SK-N-SH (cell line): ENCODE measurements at regions not wholly inside any gene's neighbourhood (a gene's known extent, or its start where the extent isn't known, plus 50 kb on each side); places are given as distances from the start of the nearest gene placed in this dataset.

ENCODE experiments used
- CTCF ChIA-PET: fragments of 300-600, 350-600 bp; formaldehyde crosslinking; extraction: SDS; loops from one replicate; lab custom pipeline; 2021; lab: Yijun Ruan, JAX
- POLR2A ChIA-PET: fragments of 350-600 bp; sonication (Branson Sonifier 250); formaldehyde crosslinking; extraction: SDS; loops from one replicate; lab custom pipeline; 2020; ENCODE audit warnings: antibody characterized with exemption, inconsistent platforms; lab: Yijun Ruan, JAX
- DNase-seq: peaks from one replicate; pipeline ENCODE4 v3.0.0; 2012
- H2AFZ ChIP-seq: fragments of 200-600 bp; sonication (generic); 2 replicates; pipeline ENCODE4 v1.8.1; 2016; ENCODE audit warnings: antibody characterized with exemption, mild to moderate bottlenecking, low read depth
- H3F3A ChIP-seq: fragments of 200-600 bp; sonication (generic); replicated peaks from 2 replicates; pipeline ENCODE3; 2016; ENCODE audit warnings: antibody characterized with exemption, mild to moderate bottlenecking; ENCODE audit not compliant: insufficient read depth
- H3K27ac ChIP-seq, 2 experiments: fragments of 200-500 bp in 1 of 2; fragments of 200-600 bp in 1 of 2; sonication (Bioruptor generic) in 1 of 2; sonication (generic), shearing (Covaris generic) in 1 of 2; 2 replicates each; pipeline versions ENCODE4 v1.5.1 to v1.6.1; 2014 to 2016; ENCODE audit warnings: low read depth in 2 of 2, inconsistent platforms in 1 of 2, low read length in 1 of 2, mild to moderate bottlenecking in 1 of 2, mixed read lengths in 1 of 2
- H3K27me3 ChIP-seq: fragments of 200-600 bp; sonication (generic), shearing (Covaris generic); 2 replicates; pipeline ENCODE4 v1.6.1; 2016; ENCODE audit warnings: mixed run types; ENCODE audit not compliant: insufficient read depth
- H3K36me3 ChIP-seq, 2 experiments: fragments of 200-500 bp in 1 of 2; fragments of 200-600 bp in 1 of 2; sonication (Bioruptor generic) in 1 of 2; sonication (generic) in 1 of 2; replicated peaks in 1 of 2; 2 replicates each; pipeline versions ENCODE3 to v1.5.1; 2014 to 2016; ENCODE audit warnings: low read length in 1 of 2, mild to moderate bottlenecking in 1 of 2; ENCODE audit not compliant: insufficient read depth in 2 of 2, control insufficient read depth in 1 of 2
- H3K4me1 ChIP-seq, 2 experiments: fragments of 200-500 bp in 1 of 2; fragments of 200-600 bp in 1 of 2; sonication (Bioruptor generic) in 1 of 2; sonication (generic), shearing (Covaris generic) in 1 of 2; 2 replicates each; pipeline versions ENCODE4 v1.5.1 to v1.6.1; 2014 to 2016; ENCODE audit warnings: low read depth in 1 of 2, low read length in 1 of 2, mixed run types in 1 of 2; ENCODE audit not compliant: insufficient read depth in 2 of 2, control insufficient read depth in 1 of 2
- H3K4me2 ChIP-seq: fragments of 200-600 bp; sonication (generic), shearing (Covaris generic); 2 replicates; pipeline ENCODE4 v1.6.1; 2017; ENCODE audit warnings: mixed run types
- H3K4me3 ChIP-seq, 2 experiments: fragments of 200-500 bp in 1 of 2; fragments of 200-600 bp in 1 of 2; sonication (Bioruptor generic) in 1 of 2; sonication (generic), shearing (Covaris generic) in 1 of 2; 2 replicates each; pipeline versions ENCODE4 v1.5.1 to v1.8.1; 2014 to 2016; ENCODE audit warnings: low read depth in 2 of 2, inconsistent platforms in 1 of 2, low read length in 1 of 2, mild to moderate bottlenecking in 1 of 2, mixed read lengths in 1 of 2, moderate library complexity in 1 of 2
- H3K79me2 ChIP-seq: fragments of 200-600 bp; sonication (generic); 2 replicates; pipeline ENCODE4 v1.8.1; 2017; ENCODE audit warnings: mild to moderate bottlenecking; ENCODE audit not compliant: insufficient read depth
- H3K9ac ChIP-seq: fragments of 200-600 bp; sonication (generic); 2 replicates; pipeline ENCODE4 v1.6.1; 2017; ENCODE audit warnings: mixed run types
- H3K9me2 ChIP-seq: fragments of 200-600 bp; sonication (generic); 2 replicates; pipeline ENCODE4 v1.6.1; 2017; ENCODE audit warnings: mixed run types
- H3K9me3 ChIP-seq: fragments of 200-600 bp; sonication (generic); 2 replicates; pipeline ENCODE4 v1.6.1; 2017; ENCODE audit warnings: mixed run types, mild to moderate bottlenecking, moderate library complexity
- H4K20me1 ChIP-seq: fragments of 200-600 bp; sonication (generic); 2 replicates; pipeline ENCODE4 v1.6.1; 2017; ENCODE audit warnings: mild to moderate bottlenecking, mixed run types; ENCODE audit not compliant: insufficient read depth
- CHD2 ChIP-seq: fragments of 150-350 bp; IDR thresholded peaks from 2 replicates; pipeline ENCODE4 v1.6.1; 2018; ENCODE audit warnings: low read length; ENCODE audit not compliant: partially characterized antibody
- ELF1 ChIP-seq: IDR thresholded peaks from 2 replicates; pipeline ENCODE4 v1.4.0; 2012
- EP300 ChIP-seq, 2 experiments: IDR thresholded peaks; 2 replicates each; pipeline versions ENCODE4 v1.4.0 to v1.6.1; 2012; ENCODE audit warnings: borderline replicate concordance in 1 of 2, low read depth in 1 of 2, low read length in 1 of 2
- EZH2phosphoT487 ChIP-seq: fragments of 200-600 bp; sonication (generic); IDR thresholded peaks from 2 replicates; pipeline ENCODE4 v1.6.1; 2017; ENCODE audit warnings: low read depth, mixed run types, mild to moderate bottlenecking, antibody characterized with exemption, moderate library complexity, borderline replicate concordance
- FOXM1 ChIP-seq: IDR thresholded peaks from 2 replicates; pipeline ENCODE4 v1.4.0; 2012; ENCODE audit warnings: low read depth, mild to moderate bottlenecking
- JUND ChIP-seq: IDR thresholded peaks from 2 replicates; pipeline ENCODE4 v1.4.0; 2012
- MXI1 ChIP-seq: IDR thresholded peaks from 2 replicates; pipeline ENCODE4 v1.6.1; 2012; ENCODE audit warnings: mild to moderate bottlenecking, low read depth, low read length, improper control_type of control experiment
- NFIC ChIP-seq: IDR thresholded peaks from 2 replicates; pipeline ENCODE4 v1.4.0; 2012; ENCODE audit warnings: borderline replicate concordance
- NRF1 ChIP-seq: IDR thresholded peaks from 2 replicates; pipeline ENCODE4 v1.6.1; 2012; ENCODE audit warnings: low read depth, mild to moderate bottlenecking, low read length
- RAD21 ChIP-seq: IDR thresholded peaks from 2 replicates; pipeline ENCODE4 v1.6.1; 2012; ENCODE audit warnings: mild to moderate bottlenecking, low read length
- RFX5 ChIP-seq: IDR thresholded peaks from 2 replicates; pipeline ENCODE4 v1.6.1; 2012; ENCODE audit warnings: mild to moderate bottlenecking, improper control_type of control experiment, low read length
- RXRA ChIP-seq: IDR thresholded peaks from 2 replicates; pipeline ENCODE4 v1.4.0; 2012; ENCODE audit warnings: low read depth, mild to moderate bottlenecking, borderline replicate concordance
- SIN3A ChIP-seq: IDR thresholded peaks from 2 replicates; pipeline ENCODE4 v1.6.1; 2012; ENCODE audit warnings: low read depth, mild to moderate bottlenecking, low read length, moderate library complexity, borderline replicate concordance
- TCF12 ChIP-seq: IDR thresholded peaks from 2 replicates; pipeline ENCODE4 v1.4.0; 2012
- TEAD4 ChIP-seq: IDR thresholded peaks from 2 replicates; pipeline ENCODE4 v1.4.0; 2012; ENCODE audit warnings: mild to moderate bottlenecking, borderline replicate concordance; ENCODE audit not compliant: insufficient read depth
- WGBS: methylation state at CpG from one replicate; pipeline ENCODE4 v1.1.6; 2017; ENCODE audit warnings: low lambda C conversion rate; 5-methylcytosine and 5-hydroxymethylcytosine counted together
- TF ChIP-seq, protein P1 (sequence below): fragments of 200-600 bp; sonication (generic); IDR thresholded peaks from 2 replicates; pipeline ENCODE4 v1.6.1; 2017; ENCODE audit warnings: antibody characterized with exemption, mild to moderate bottlenecking, moderate library complexity
- TF ChIP-seq, protein P2 (sequence below): IDR thresholded peaks from 2 replicates; pipeline ENCODE4 v1.4.0; 2012; ENCODE audit warnings: low read depth, borderline replicate concordance
- TF ChIP-seq, protein P3 (sequence below): IDR thresholded peaks from 2 replicates; pipeline ENCODE4 v1.4.0; 2012; ENCODE audit warnings: low read depth, borderline replicate concordance
- TF ChIP-seq, protein P4 (sequence below): IDR thresholded peaks from 2 replicates; pipeline ENCODE4 v1.4.0; 2012; ENCODE audit warnings: low read depth

DNA sequence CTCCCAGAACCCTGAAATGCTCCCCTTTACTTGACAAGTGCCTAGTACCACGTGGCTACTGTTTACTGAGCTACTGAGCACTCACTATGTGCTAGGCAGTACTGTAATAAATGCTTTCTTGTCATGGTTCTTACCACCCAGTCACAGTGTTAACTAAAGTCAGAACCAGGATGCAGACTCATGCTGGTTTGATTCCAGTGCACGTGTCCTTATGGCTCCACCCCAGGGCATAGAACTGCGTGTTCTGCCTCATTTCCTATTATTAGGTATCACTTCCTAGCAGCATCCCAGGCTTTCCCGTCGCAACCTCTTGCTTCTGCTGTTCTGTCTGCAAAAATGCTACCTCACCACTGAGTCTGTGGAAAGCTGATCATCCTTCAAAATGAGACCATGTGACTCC is 71.7 kb upstream of the DOCK1 start:
- Histone ChIP-seq H3K79me2 (no peaks in the 10 kb centered on the region), H3F3A (no peaks in the 10 kb centered on the region), H3K27ac (no peak overlapping the region), H3K9me2 (no peaks in the 10 kb centered on the region), H3K4me1 (no peaks in the 10 kb centered on the region), H3K36me3 (no peaks in the 10 kb centered on the region), H3K4me2 (no peak overlapping the region), H3K9me3 (no peaks in the 10 kb centered on the region), H3K9ac (no peak overlapping the region), H3K27me3 (no peaks in the 10 kb centered on the region), H4K20me1 (no peaks in the 10 kb centered on the region), H3K4me3 (no peak overlapping the region), H2AFZ (no peak overlapping the region)
- WGBS = 21% methylated on average over 5 of the region's 5 CpGs
- TF ChIP-seq TCF12 (no peak), CHD2 (no peak)
- TF ChIP-seq, protein P1, sequence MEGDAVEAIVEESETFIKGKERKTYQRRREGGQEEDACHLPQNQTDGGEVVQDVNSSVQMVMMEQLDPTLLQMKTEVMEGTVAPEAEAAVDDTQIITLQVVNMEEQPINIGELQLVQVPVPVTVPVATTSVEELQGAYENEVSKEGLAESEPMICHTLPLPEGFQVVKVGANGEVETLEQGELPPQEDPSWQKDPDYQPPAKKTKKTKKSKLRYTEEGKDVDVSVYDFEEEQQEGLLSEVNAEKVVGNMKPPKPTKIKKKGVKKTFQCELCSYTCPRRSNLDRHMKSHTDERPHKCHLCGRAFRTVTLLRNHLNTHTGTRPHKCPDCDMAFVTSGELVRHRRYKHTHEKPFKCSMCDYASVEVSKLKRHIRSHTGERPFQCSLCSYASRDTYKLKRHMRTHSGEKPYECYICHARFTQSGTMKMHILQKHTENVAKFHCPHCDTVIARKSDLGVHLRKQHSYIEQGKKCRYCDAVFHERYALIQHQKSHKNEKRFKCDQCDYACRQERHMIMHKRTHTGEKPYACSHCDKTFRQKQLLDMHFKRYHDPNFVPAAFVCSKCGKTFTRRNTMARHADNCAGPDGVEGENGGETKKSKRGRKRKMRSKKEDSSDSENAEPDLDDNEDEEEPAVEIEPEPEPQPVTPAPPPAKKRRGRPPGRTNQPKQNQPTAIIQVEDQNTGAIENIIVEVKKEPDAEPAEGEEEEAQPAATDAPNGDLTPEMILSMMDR = no peak
- CTCF ChIA-PET = no interaction called here
- POLR2A ChIA-PET = no interaction called here
- DNase-seq = no peak

DNA sequence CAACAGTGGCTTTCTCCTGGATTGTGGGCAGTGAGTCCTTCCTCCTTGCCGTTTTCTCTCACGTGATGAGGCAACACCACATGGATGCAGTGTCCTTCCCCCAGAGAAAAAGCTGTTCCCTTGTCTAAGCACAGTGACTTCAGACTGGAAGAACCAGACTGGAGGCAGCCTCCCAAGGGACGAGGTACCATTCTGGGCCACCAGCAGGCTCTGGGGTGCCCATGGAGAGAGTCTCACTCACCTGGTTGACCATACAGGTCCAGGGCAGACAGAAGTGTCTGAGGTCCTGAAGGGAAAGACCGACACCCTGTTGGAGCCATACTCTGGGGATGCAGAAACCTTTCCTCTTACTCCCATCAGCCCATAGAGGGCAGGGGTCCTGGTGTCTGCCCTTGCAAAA is 69.2 kb upstream of the DOCK1 start:
- Histone ChIP-seq H3K27me3 (peaks cover 15% of the 10 kb centered on the region; the same call in 1 of the 2 replicates), H3K27ac (no peak overlapping the region), H3K4me2 (no peak overlapping the region), H3K9ac (no peak overlapping the region), H3K36me3 (no peaks in the 10 kb centered on the region), H3K9me2 (no peaks in the 10 kb centered on the region), H4K20me1 (no peaks in the 10 kb centered on the region), H3K4me3 (no peak overlapping the region), H2AFZ (no peak overlapping the region), H3K9me3 (no peaks in the 10 kb centered on the region), H3K4me1 (no peaks in the 10 kb centered on the region), H3F3A (no peaks in the 10 kb centered on the region), H3K79me2 (no peaks in the 10 kb centered on the region)
- POLR2A ChIA-PET = no interaction called here
- WGBS = 19% methylated on average over 4 of the region's 4 CpGs
- CTCF ChIA-PET = no interaction called here
- TF ChIP-seq RXRA (no peak), TCF12 (no peak), TEAD4 (no peak), FOXM1 (no peak), JUND (no peak), SIN3A (no peak), NRF1 (no peak), ELF1 (no peak), EP300 (IDR thresholded peaks at IDR 0.05; ENCODE audit: borderline replicate concordance in 1 of 2, low read depth in 1 of 2, low read length in 1 of 2) (no peak), RFX5 (no peak), RAD21 (no peak), MXI1 (no peak), EZH2phosphoT487 (no peak), NFIC (no peak)
- TF ChIP-seq, protein P2, sequence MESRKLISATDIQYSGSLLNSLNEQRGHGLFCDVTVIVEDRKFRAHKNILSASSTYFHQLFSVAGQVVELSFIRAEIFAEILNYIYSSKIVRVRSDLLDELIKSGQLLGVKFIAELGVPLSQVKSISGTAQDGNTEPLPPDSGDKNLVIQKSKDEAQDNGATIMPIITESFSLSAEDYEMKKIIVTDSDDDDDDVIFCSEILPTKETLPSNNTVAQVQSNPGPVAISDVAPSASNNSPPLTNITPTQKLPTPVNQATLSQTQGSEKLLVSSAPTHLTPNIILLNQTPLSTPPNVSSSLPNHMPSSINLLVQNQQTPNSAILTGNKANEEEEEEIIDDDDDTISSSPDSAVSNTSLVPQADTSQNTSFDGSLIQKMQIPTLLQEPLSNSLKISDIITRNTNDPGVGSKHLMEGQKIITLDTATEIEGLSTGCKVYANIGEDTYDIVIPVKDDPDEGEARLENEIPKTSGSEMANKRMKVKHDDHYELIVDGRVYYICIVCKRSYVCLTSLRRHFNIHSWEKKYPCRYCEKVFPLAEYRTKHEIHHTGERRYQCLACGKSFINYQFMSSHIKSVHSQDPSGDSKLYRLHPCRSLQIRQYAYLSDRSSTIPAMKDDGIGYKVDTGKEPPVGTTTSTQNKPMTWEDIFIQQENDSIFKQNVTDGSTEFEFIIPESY = no peak
- TF ChIP-seq, protein P3, sequence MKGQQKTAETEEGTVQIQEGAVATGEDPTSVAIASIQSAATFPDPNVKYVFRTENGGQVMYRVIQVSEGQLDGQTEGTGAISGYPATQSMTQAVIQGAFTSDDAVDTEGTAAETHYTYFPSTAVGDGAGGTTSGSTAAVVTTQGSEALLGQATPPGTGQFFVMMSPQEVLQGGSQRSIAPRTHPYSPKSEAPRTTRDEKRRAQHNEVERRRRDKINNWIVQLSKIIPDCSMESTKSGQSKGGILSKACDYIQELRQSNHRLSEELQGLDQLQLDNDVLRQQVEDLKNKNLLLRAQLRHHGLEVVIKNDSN = no peak
- TF ChIP-seq, protein P4, sequence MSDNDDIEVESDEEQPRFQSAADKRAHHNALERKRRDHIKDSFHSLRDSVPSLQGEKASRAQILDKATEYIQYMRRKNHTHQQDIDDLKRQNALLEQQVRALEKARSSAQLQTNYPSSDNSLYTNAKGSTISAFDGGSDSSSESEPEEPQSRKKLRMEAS = no peak
- DNase-seq = no peak
